DND-41 (cell line): ENCODE measurements at regions not wholly inside any gene's neighbourhood (a gene's known extent, or its start where the extent isn't known, plus 50 kb on each side); places are given as distances from the start of the nearest gene placed in this dataset.

Experiments
- CTCF ChIP-seq: IDR thresholded peaks from 2 replicates; pipeline ENCODE4 v1.5.1; 2012; ENCODE audit warnings: borderline replicate concordance, low read length, moderate library complexity, mild to moderate bottlenecking; ENCODE audit not compliant: poor library complexity, severe bottlenecking; ENCODE audit errors: extremely low read depth
- EZH2 ChIP-seq: IDR thresholded peaks from 3 replicates; pipeline ENCODE4 v1.6.1; 2012; ENCODE audit warnings: borderline replicate concordance, low read depth, mild to moderate bottlenecking, moderate library complexity, low read length, inconsistent platforms; ENCODE audit not compliant: severe bottlenecking

GRCh38 chr11:116263770-116264169 lies 509.0 kb downstream of the BUD13 start:
- TF ChIP-seq CTCF, result no peak
- TF ChIP-seq EZH2, result no peak
